ENCODE measurements at regions not wholly inside any gene's neighbourhood (a gene's known extent, or its start where the extent isn't known, plus 50 kb on each side); places are given as distances from the start of the nearest gene placed in this dataset.
"Not testable (repeated sequence)": the region's sequence is repeated elsewhere in the genome, so short reads cannot be mapped to it uniquely, and the experiment has no call there.

- DNase-seq: not testable (repeated sequence)
Observed at GRCh38 chr7:73170902-73171301, 85.1 kb upstream of the SPDYE9 start.

GRCh38 chr7:73170415-73170814, 84.6 kb upstream of the SPDYE9 start:
- not testable (repeated sequence) for DNase-seq

GRCh38 chr7:73166152-73166551, 80.3 kb upstream of the SPDYE9 start:
- not testable (repeated sequence) for DNase-seq

- not testable (repeated sequence) for DNase-seq
Observed at GRCh38 chr7:73162680-73163079, 76.8 kb upstream of the SPDYE9 start.

- not testable (repeated sequence) for DNase-seq
Observed at GRCh38 chr7:73161727-73162126, 75.9 kb upstream of the SPDYE9 start.

GRCh38 chr7:73157169-73157661, 71.4 kb upstream of the SPDYE9 start:
- not testable (repeated sequence) for DNase-seq

- not testable (repeated sequence) for DNase-seq
Observed at GRCh38 chr7:73156510-73157168, 70.8 kb upstream of the SPDYE9 start.

- peak; percentile 80 for DNase-seq
Observed at GRCh38 chr7:73154586-73155038, 68.8 kb upstream of the SPDYE9 start.

GRCh38 chr7:73153921-73154585, 68.2 kb upstream of the SPDYE9 start:
- peak; percentile 28 for DNase-seq

- DNase-seq: not testable (repeated sequence)
Observed at GRCh38 chr7:73148570-73148969, 62.7 kb upstream of the SPDYE9 start.

- DNase-seq: not testable (repeated sequence)
Observed at GRCh38 chr7:73147681-73148080, 61.8 kb upstream of the SPDYE9 start.

- DNase-seq: not testable (repeated sequence)
Observed at GRCh38 chr7:73143993-73144392, 58.2 kb upstream of the SPDYE9 start.

GRCh38 chr7:73137922-73138321, 52.1 kb upstream of the SPDYE9 start:
- DNase-seq: not testable (repeated sequence)

All from stimulated activated CD8-positive, alpha-beta memory T cell treated with anti-CD3 and anti-CD28 coated beads, Interleukin-4, amount 100 ng/mL, for 48 hours (primary cell).